Keratinocyte (primary cell): ENCODE measurements at regions not wholly inside any gene's neighbourhood (a gene's known extent, or its start where the extent isn't known, plus 50 kb on each side); places are given as distances from the start of the nearest gene placed in this dataset.

ENCODE experiments used
- EZH2 ChIP-seq: IDR thresholded peaks from one replicate; pipeline ENCODE4 v1.6.1; 2012; ENCODE audit warnings: inconsistent platforms, mild to moderate bottlenecking, low read length, moderate library complexity
- TF ChIP-seq, protein P1 (sequence below), 3 experiments: IDR thresholded peaks in 1 of 3; conservative IDR thresholded peaks in 1 of 3; optimal IDR thresholded peaks in 1 of 3; 2 replicates in 2 of 3; 3 replicates in 1 of 3; pipeline versions ENCODE3 to v1.5.1; 2011; ENCODE audit warnings: low read length in 3 of 3, mild to moderate bottlenecking in 3 of 3, moderate library complexity in 2 of 3, control low read depth in 1 of 3, inconsistent platforms in 1 of 3; ENCODE audit not compliant: insufficient read depth in 2 of 3; ENCODE audit errors: extremely low read depth in 1 of 3

DNA sequence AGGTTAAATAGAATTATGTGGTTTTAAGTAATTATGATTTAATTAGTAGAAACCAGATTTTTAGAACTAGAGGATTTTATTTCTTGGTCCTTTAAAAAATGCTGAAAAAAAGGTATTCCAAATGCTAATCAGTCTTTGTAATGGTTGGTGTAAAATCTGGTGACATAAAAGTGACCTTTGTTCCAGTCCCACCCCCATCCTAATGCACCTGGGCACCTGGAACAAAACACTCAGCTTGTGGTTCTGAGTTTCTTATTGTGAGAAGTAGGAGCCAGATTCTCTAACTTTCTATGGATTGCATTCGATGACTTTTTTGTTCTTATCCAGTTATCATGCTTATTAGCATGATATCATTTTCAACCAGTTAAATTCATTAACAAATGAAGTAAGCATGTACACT, 115.1 kb upstream of the CTNND2 start:
- TF ChIP-seq, protein P1, sequence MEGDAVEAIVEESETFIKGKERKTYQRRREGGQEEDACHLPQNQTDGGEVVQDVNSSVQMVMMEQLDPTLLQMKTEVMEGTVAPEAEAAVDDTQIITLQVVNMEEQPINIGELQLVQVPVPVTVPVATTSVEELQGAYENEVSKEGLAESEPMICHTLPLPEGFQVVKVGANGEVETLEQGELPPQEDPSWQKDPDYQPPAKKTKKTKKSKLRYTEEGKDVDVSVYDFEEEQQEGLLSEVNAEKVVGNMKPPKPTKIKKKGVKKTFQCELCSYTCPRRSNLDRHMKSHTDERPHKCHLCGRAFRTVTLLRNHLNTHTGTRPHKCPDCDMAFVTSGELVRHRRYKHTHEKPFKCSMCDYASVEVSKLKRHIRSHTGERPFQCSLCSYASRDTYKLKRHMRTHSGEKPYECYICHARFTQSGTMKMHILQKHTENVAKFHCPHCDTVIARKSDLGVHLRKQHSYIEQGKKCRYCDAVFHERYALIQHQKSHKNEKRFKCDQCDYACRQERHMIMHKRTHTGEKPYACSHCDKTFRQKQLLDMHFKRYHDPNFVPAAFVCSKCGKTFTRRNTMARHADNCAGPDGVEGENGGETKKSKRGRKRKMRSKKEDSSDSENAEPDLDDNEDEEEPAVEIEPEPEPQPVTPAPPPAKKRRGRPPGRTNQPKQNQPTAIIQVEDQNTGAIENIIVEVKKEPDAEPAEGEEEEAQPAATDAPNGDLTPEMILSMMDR (optimal IDR thresholded peaks at IDR 0.05 in 1 of 3, IDR thresholded peaks at IDR 0.05 in 1 of 3, conservative IDR thresholded peaks at IDR 0.05 in 1 of 3; ENCODE audit: extremely low read depth in 1 of 3, insufficient read depth in 2 of 3, low read length in 3 of 3): no peak
- no peak for TF ChIP-seq EZH2
